Panc1 (cell line): ENCODE measurements at regions not wholly inside any gene's neighbourhood (a gene's known extent, or its start where the extent isn't known, plus 50 kb on each side); places are given as distances from the start of the nearest gene placed in this dataset.
"Not testable (repeated sequence)": the region's sequence is repeated elsewhere in the genome, so short reads cannot be mapped to it uniquely, and the experiment has no call there.

Experiments
- ATAC-seq: fragments of 200-7000 bp; cut with Tn5 transposase; 2 replicates; pipeline ENCODE4 v1.9.1; 2020; ENCODE audit warnings: mild to moderate bottlenecking, moderate library complexity
- BruUV-seq: library from RNA; stranded (reverse); fragments of 400-500 nt; replicated peaks from 2 replicates; lab custom pipeline; 2021; lab: Mats Ljungman, UMichigan
- CTCF ChIA-PET: fragments of 300-600 bp; sonication (Branson Sonifier 250); formaldehyde crosslinking; loops from one replicate; lab custom pipeline; 2022; ENCODE audit warnings: antibody characterized with exemption; lab: Charles Lee
- POLR2A ChIA-PET: fragments of 300-600 bp; sonication (Branson Sonifier 250); formaldehyde crosslinking; loops from one replicate; lab custom pipeline; 2022; ENCODE audit warnings: antibody characterized with exemption; lab: Charles Lee
- DNase-seq: peaks from one replicate; pipeline ENCODE4 v3.0.0-alpha.2; 2010; ENCODE audit warnings: low read depth, low spot score
- H3K27ac ChIP-seq: 2 replicates; pipeline ENCODE4 v1.5.1; 2011; ENCODE audit warnings: mild to moderate bottlenecking, low read length, inconsistent platforms
- H3K27me3 ChIP-seq: fragments of 200-500 bp; sonication (Bioruptor generic); 2 replicates; pipeline ENCODE4 v1.6.0; 2014; ENCODE audit warnings: low read length, inconsistent platforms; ENCODE audit not compliant: control insufficient read depth, insufficient read depth
- H3K36me3 ChIP-seq: fragments of 200-500 bp; sonication (Bioruptor generic); 2 replicates; pipeline ENCODE4 v1.5.1; 2014; ENCODE audit warnings: inconsistent platforms, mild to moderate bottlenecking, low read length, moderate library complexity; ENCODE audit not compliant: control insufficient read depth, insufficient read depth
- H3K4me1 ChIP-seq: 2 replicates; pipeline ENCODE4 v1.5.1; 2011; ENCODE audit warnings: inconsistent platforms, mild to moderate bottlenecking, low read length, moderate library complexity; ENCODE audit not compliant: control insufficient read depth, insufficient read depth
- H3K4me3 ChIP-seq, 2 experiments: 2 replicates each; pipeline ENCODE4 v1.5.1; 2011 to 2012; ENCODE audit warnings: low read depth in 2 of 2, low read length in 2 of 2, mild to moderate bottlenecking in 2 of 2, inconsistent platforms in 1 of 2, moderate library complexity in 1 of 2
- H3K9me3 ChIP-seq: fragments of 200-500 bp; sonication (Bioruptor generic); 2 replicates; pipeline ENCODE4 v1.5.1; 2014; ENCODE audit warnings: low read depth, mild to moderate bottlenecking, inconsistent platforms, low read length, moderate library complexity; ENCODE audit not compliant: control insufficient read depth, insufficient read depth
- CTCF ChIP-seq: fragments of 450-650 bp; IDR thresholded peaks from 2 replicates; pipeline ENCODE4 v1.5.1; 2017; ENCODE audit warnings: mild to moderate bottlenecking
- POLR2AphosphoS5 ChIP-seq: IDR thresholded peaks from 2 replicates; pipeline ENCODE4 v1.6.1; 2012; ENCODE audit warnings: mild to moderate bottlenecking, low read depth, low read length, moderate library complexity
- SIN3A ChIP-seq: IDR thresholded peaks from 2 replicates; pipeline ENCODE4 v1.6.1; 2012; ENCODE audit warnings: low read depth, mild to moderate bottlenecking, low read length, moderate library complexity, borderline replicate concordance; ENCODE audit not compliant: insufficient read depth
- TCF7L2 ChIP-seq: IDR thresholded peaks from 2 replicates; pipeline ENCODE4 v1.6.1; 2011; ENCODE audit warnings: mild to moderate bottlenecking, low read depth, low read length, inconsistent platforms
- in situ Hi-C: cut with HindIII; loops from 2 replicates; pipeline ENCODE4 v1.10.0; 2016; ENCODE audit warnings: low sequenced_read_pairs, low pct_unique_long_range_greater_than_20kb
- intact Hi-C: fragments of 100-400 bp; cut with micrococcal nuclease; formaldehyde crosslinking; loops from one replicate; pipeline ENCODE4 v1.10.0; 2022; ENCODE audit not compliant: unreplicated experiment
- TF ChIP-seq, protein P1 (sequence below), 2 experiments: IDR thresholded peaks; 2 replicates each; pipeline ENCODE4 v1.6.1; 2011 to 2012; ENCODE audit warnings: low read depth in 2 of 2, control low read depth in 1 of 2, low read length in 1 of 2, mild to moderate bottlenecking in 1 of 2, moderate library complexity in 1 of 2; ENCODE audit not compliant: insufficient read depth in 1 of 2

DNA sequence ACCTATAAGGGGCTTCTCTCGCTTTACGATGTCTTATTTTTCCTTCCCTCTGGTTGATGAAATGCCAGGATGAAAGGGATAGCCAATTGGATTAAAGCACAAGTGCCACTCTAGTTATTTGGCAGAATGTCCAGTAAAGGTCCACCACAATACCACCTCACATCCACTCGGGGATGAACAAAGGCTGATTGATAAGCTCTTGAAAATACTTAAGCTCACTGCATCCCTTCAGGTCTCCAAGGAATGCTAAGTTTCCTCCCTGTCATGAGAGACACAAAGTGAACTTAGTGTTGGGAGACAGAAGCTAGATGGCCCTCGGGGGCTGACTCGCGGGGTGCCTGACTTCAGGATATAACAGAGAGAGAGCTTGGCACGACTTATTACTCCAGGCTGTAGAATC, 185.9 kb upstream of the ZNF644 start:
- in situ Hi-C loops, H3K4me1 ChIP-seq, H3K27me3 ChIP-seq, ATAC-seq, intact Hi-C loops, H3K9me3 ChIP-seq, BruUV-seq, CTCF ChIA-PET, DNase-seq, H3K36me3 ChIP-seq, H3K4me3 ChIP-seq, H3K27ac ChIP-seq, POLR2A ChIA-PET: not testable (repeated sequence)

DNA sequence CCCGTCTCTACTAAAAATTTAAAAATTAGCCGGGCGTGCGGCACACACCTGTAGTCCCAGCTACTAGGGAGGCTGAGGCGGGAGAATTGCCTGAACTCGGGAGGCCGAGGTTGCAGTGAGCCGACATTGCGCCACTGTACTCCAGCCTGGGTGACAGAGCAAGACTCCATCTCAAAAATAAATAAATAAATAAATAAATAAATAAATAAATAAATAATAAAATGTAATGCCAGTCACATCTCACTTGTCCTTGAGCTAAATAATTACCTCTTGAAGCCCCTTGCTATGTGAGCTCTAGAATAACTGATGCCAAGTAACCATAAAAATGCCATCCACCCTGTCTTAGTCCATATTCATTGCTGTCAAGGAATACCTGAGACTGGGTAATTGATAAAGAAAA, 182.3 kb upstream of the ZNF644 start:
- BruUV-seq, CTCF ChIA-PET, DNase-seq, H3K9me3 ChIP-seq, H3K4me1 ChIP-seq, H3K36me3 ChIP-seq, H3K27ac ChIP-seq, H3K27me3 ChIP-seq, ATAC-seq, intact Hi-C loops, H3K4me3 ChIP-seq, in situ Hi-C loops, POLR2A ChIA-PET: not testable (repeated sequence)

GRCh38 chr1:91201694-91202093, 179.9 kb upstream of the ZNF644 start:
- Histone ChIP-seq H3K4me3 (no peak overlapping the region), H3K36me3 (no peaks in the 10 kb centered on the region), H3K27ac (no peak overlapping the region), H3K9me3 (no peaks in the 10 kb centered on the region), H3K27me3 (peaks cover 10% of the 10 kb centered on the region), H3K4me1 (no peaks in the 10 kb centered on the region)
- in situ Hi-C loops (no loop called here), intact Hi-C loops (no loop called here)
- BruUV-seq: no TSS peak
- POLR2A ChIA-PET: no interaction called here
- CTCF ChIA-PET: no interaction called here
- DNase-seq (no peak), ATAC-seq (no peak)
- TF ChIP-seq POLR2AphosphoS5 (no peak), SIN3A (no peak), CTCF (no peak), TCF7L2 (no peak)
- TF ChIP-seq, protein P1, sequence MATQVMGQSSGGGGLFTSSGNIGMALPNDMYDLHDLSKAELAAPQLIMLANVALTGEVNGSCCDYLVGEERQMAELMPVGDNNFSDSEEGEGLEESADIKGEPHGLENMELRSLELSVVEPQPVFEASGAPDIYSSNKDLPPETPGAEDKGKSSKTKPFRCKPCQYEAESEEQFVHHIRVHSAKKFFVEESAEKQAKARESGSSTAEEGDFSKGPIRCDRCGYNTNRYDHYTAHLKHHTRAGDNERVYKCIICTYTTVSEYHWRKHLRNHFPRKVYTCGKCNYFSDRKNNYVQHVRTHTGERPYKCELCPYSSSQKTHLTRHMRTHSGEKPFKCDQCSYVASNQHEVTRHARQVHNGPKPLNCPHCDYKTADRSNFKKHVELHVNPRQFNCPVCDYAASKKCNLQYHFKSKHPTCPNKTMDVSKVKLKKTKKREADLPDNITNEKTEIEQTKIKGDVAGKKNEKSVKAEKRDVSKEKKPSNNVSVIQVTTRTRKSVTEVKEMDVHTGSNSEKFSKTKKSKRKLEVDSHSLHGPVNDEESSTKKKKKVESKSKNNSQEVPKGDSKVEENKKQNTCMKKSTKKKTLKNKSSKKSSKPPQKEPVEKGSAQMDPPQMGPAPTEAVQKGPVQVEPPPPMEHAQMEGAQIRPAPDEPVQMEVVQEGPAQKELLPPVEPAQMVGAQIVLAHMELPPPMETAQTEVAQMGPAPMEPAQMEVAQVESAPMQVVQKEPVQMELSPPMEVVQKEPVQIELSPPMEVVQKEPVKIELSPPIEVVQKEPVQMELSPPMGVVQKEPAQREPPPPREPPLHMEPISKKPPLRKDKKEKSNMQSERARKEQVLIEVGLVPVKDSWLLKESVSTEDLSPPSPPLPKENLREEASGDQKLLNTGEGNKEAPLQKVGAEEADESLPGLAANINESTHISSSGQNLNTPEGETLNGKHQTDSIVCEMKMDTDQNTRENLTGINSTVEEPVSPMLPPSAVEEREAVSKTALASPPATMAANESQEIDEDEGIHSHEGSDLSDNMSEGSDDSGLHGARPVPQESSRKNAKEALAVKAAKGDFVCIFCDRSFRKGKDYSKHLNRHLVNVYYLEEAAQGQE (IDR thresholded peaks at IDR 0.05; ENCODE audit: insufficient read depth in 1 of 2, low read depth in 2 of 2, low read length in 1 of 2): no peak
